ENCODE measurements at regions not wholly inside any gene's neighbourhood (a gene's known extent, or its start where the extent isn't known, plus 50 kb on each side); places are given as distances from the start of the nearest gene placed in this dataset.

- Histone ChIP-seq H3K4me2 (no peak overlapping the region), H3K27me3 (ENCODE audit: insufficient read depth, low read depth) (no peaks in the 10 kb centered on the region), H3K9me3 (ENCODE audit: insufficient read depth, low read depth) (no peaks in the 10 kb centered on the region), H4K20me1 (ENCODE audit: insufficient read depth) (no peaks in the 10 kb centered on the region), H3K79me2 (ENCODE audit: low read depth) (no peaks in the 10 kb centered on the region), H3K4me3 (no peak overlapping the region), H3K36me3 (ENCODE audit: low read depth) (no peaks in the 10 kb centered on the region), H3K27ac (no peak overlapping the region), H3K9me2 (ENCODE audit: insufficient read depth) (no peaks in the 10 kb centered on the region), H3K4me1 (replicated peaks; ENCODE audit: insufficient read depth) (no peaks in the 10 kb centered on the region), H3F3A (ENCODE audit: insufficient read depth, low read depth) (no peaks in the 10 kb centered on the region), H2AFZ (no peak overlapping the region)
- ChIA-PET POLR2A (ENCODE audit: unreplicated experiment) (no interaction called here), CTCF (no interaction called here)
- DNase-seq = no peak
- TF ChIP-seq EZH2 (IDR thresholded peaks at IDR 0.05; ENCODE audit: low read depth) = no peak
- TF ChIP-seq, protein P1, sequence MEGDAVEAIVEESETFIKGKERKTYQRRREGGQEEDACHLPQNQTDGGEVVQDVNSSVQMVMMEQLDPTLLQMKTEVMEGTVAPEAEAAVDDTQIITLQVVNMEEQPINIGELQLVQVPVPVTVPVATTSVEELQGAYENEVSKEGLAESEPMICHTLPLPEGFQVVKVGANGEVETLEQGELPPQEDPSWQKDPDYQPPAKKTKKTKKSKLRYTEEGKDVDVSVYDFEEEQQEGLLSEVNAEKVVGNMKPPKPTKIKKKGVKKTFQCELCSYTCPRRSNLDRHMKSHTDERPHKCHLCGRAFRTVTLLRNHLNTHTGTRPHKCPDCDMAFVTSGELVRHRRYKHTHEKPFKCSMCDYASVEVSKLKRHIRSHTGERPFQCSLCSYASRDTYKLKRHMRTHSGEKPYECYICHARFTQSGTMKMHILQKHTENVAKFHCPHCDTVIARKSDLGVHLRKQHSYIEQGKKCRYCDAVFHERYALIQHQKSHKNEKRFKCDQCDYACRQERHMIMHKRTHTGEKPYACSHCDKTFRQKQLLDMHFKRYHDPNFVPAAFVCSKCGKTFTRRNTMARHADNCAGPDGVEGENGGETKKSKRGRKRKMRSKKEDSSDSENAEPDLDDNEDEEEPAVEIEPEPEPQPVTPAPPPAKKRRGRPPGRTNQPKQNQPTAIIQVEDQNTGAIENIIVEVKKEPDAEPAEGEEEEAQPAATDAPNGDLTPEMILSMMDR (conservative IDR thresholded peaks at IDR 0.05) = no peak
- intact Hi-C loops (cut with micrococcal nuclease; ENCODE audit: unreplicated experiment) = no loop called here
- no TSS peak for BruUV-seq (replicated peaks)
These were observed 179.8 kb downstream of the GALC start for GRCh38 chr14:87813211-87813610.

DNA sequence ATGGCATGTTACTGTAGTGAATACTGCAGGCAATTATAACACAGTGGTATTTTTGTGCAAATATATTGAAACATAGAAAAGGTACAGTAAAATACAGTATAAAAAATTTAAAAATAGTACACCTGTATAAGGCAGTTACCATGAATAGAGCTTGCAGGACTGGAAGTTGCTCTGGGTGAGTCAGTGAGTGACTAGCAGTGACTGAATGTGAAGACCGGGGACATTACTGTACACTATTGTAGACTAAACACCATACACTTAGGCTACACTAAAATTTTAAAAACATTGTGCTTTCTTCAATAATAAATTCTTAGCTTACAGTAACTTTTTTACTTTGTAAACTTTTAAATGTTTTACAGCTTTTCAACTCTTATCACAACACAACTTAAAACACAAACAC, 181.7 kb downstream of the GALC start:
- Histone ChIP-seq H3K9me3 (ENCODE audit: insufficient read depth, low read depth) (no peaks in the 10 kb centered on the region), H3K27ac (no peak overlapping the region), H3K27me3 (ENCODE audit: insufficient read depth, low read depth) (no peaks in the 10 kb centered on the region), H3K4me2 (no peak overlapping the region), H4K20me1 (ENCODE audit: insufficient read depth) (no peaks in the 10 kb centered on the region), H3K36me3 (ENCODE audit: low read depth) (no peaks in the 10 kb centered on the region), H3K79me2 (ENCODE audit: low read depth) (no peaks in the 10 kb centered on the region), H3K9me2 (ENCODE audit: insufficient read depth) (no peaks in the 10 kb centered on the region), H3K4me1 (replicated peaks; ENCODE audit: insufficient read depth) (no peaks in the 10 kb centered on the region), H3K4me3 (no peak overlapping the region), H2AFZ (no peak overlapping the region), H3F3A (ENCODE audit: insufficient read depth, low read depth) (no peaks in the 10 kb centered on the region)
- intact Hi-C loops (cut with micrococcal nuclease; ENCODE audit: unreplicated experiment) = no loop called here
- BruUV-seq (replicated peaks) = no TSS peak
- CTCF ChIA-PET = no interaction called here
- TF ChIP-seq, protein P1 (conservative IDR thresholded peaks at IDR 0.05) = no peak
- TF ChIP-seq EZH2 (IDR thresholded peaks at IDR 0.05; ENCODE audit: low read depth) = no peak
- no peak for DNase-seq
- POLR2A ChIA-PET (ENCODE audit: unreplicated experiment) = no interaction called here

GRCh38 chr14:87810711-87811110, 182.3 kb downstream of the GALC start:
- no peaks in the 10 kb centered on the region for H3K4me1 ChIP-seq (replicated peaks; ENCODE audit: insufficient read depth)
- no peak overlapping the region for H3K27ac ChIP-seq
- no peak for DNase-seq
- no peak overlapping the region for H2AFZ ChIP-seq
- no peaks in the 10 kb centered on the region for H3K9me2 ChIP-seq (ENCODE audit: insufficient read depth)
- ChIA-PET POLR2A (ENCODE audit: unreplicated experiment) (no interaction called here), CTCF (no interaction called here)
- TF ChIP-seq, protein P1 (conservative IDR thresholded peaks at IDR 0.05) = no peak
- no peak for TF ChIP-seq EZH2 (IDR thresholded peaks at IDR 0.05; ENCODE audit: low read depth)
- H3F3A ChIP-seq (ENCODE audit: insufficient read depth, low read depth) = no peaks in the 10 kb centered on the region
- intact Hi-C loops (cut with micrococcal nuclease; ENCODE audit: unreplicated experiment) = no loop called here
- H3K4me2 ChIP-seq = no peak overlapping the region
- no peaks in the 10 kb centered on the region for H3K79me2 ChIP-seq (ENCODE audit: low read depth)
- no peaks in the 10 kb centered on the region for H3K27me3 ChIP-seq (ENCODE audit: insufficient read depth, low read depth)
- no peaks in the 10 kb centered on the region for H3K9me3 ChIP-seq (ENCODE audit: insufficient read depth, low read depth)
- no peak overlapping the region for H3K4me3 ChIP-seq
- no TSS peak for BruUV-seq (replicated peaks)
- no peaks in the 10 kb centered on the region for H3K36me3 ChIP-seq (ENCODE audit: low read depth)
- no peaks in the 10 kb centered on the region for H4K20me1 ChIP-seq (ENCODE audit: insufficient read depth)

Data from PC-9 (cell line).